Keratinocyte (primary cell): ENCODE measurements at regions not wholly inside any gene's neighbourhood (a gene's known extent, or its start where the extent isn't known, plus 50 kb on each side); places are given as distances from the start of the nearest gene placed in this dataset.

Source experiments
- EZH2 ChIP-seq: IDR thresholded peaks from one replicate; pipeline ENCODE4 v1.6.1; 2012; ENCODE audit warnings: inconsistent platforms, mild to moderate bottlenecking, low read length, moderate library complexity
- TF ChIP-seq, protein P1 (sequence below), 3 experiments: IDR thresholded peaks in 1 of 3; conservative IDR thresholded peaks in 1 of 3; optimal IDR thresholded peaks in 1 of 3; 2 replicates in 2 of 3; 3 replicates in 1 of 3; pipeline versions ENCODE3 to v1.5.1; 2011; ENCODE audit warnings: low read length in 3 of 3, mild to moderate bottlenecking in 3 of 3, moderate library complexity in 2 of 3, control low read depth in 1 of 3, inconsistent platforms in 1 of 3; ENCODE audit not compliant: insufficient read depth in 2 of 3; ENCODE audit errors: extremely low read depth in 1 of 3

DNA sequence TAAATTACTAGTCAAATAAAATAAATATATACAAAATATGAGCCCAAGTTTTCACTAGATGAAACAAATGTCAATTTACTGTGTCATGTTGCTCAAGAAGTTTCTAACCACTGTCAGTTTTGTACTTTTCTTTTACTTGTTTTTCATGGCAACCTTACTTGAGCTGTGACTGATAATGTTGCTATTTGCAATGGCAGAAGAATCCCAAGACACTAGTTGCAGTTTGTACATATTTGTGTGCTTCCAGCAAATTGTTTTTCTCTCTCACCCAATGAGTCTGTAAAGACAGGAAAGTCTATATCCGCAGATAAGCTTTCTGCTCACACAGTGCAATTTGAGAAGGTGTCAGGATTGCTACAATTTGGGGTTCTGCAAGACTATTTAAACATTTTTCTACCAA lies 338.6 kb upstream of the PCSK5 start:
- TF ChIP-seq, protein P1, sequence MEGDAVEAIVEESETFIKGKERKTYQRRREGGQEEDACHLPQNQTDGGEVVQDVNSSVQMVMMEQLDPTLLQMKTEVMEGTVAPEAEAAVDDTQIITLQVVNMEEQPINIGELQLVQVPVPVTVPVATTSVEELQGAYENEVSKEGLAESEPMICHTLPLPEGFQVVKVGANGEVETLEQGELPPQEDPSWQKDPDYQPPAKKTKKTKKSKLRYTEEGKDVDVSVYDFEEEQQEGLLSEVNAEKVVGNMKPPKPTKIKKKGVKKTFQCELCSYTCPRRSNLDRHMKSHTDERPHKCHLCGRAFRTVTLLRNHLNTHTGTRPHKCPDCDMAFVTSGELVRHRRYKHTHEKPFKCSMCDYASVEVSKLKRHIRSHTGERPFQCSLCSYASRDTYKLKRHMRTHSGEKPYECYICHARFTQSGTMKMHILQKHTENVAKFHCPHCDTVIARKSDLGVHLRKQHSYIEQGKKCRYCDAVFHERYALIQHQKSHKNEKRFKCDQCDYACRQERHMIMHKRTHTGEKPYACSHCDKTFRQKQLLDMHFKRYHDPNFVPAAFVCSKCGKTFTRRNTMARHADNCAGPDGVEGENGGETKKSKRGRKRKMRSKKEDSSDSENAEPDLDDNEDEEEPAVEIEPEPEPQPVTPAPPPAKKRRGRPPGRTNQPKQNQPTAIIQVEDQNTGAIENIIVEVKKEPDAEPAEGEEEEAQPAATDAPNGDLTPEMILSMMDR (optimal IDR thresholded peaks at IDR 0.05 in 1 of 3, IDR thresholded peaks at IDR 0.05 in 1 of 3, conservative IDR thresholded peaks at IDR 0.05 in 1 of 3; ENCODE audit: extremely low read depth in 1 of 3, insufficient read depth in 2 of 3, low read length in 3 of 3): no peak
- TF ChIP-seq EZH2: no peak
